Testis (tissue), 2 donors: ENCODE measurements at regions not wholly inside any gene's neighbourhood (a gene's known extent, or its start where the extent isn't known, plus 50 kb on each side); places are given as distances from the start of the nearest gene placed in this dataset.

ENCODE experiments used
- DNase-seq: peaks from one replicate; pipeline ENCODE4 v3.0.0-alpha.2; 2019
- H3K27ac ChIP-seq, 2 donors: fragments of 200-600 bp; sonication (generic); one replicate each; pipeline ENCODE4 v1.5.1; 2019
- H3K27me3 ChIP-seq: fragments of 200-600 bp; sonication (generic); one replicate; pipeline ENCODE4 v1.5.1; 2019
- H3K36me3 ChIP-seq: fragments of 200-600 bp; sonication (generic); one replicate; pipeline ENCODE4 v1.5.1; 2017; ENCODE audit warnings: low read depth; ENCODE audit errors: missing control alignments
- H3K4me1 ChIP-seq: fragments of 200-600 bp; sonication (generic); one replicate; pipeline ENCODE4 v1.5.1; 2019
- H3K4me3 ChIP-seq, 2 donors: fragments of 200-600 bp; sonication (generic); one replicate each; pipeline ENCODE4 v1.5.1; 2017 to 2019
- H3K9me3 ChIP-seq: fragments of 200-600 bp; sonication (generic); one replicate; pipeline ENCODE4 v1.5.1; 2017
- CTCF ChIP-seq, 3 experiments: fragments of 450-650 bp in 2 of 3; fragments of 200-600 bp in 1 of 3; sonication (generic) in 1 of 3; IDR thresholded peaks; one replicate each; pipeline ENCODE4 v1.5.1; 2016 to 2019; ENCODE audit warnings: antibody characterized with exemption in 3 of 3, mild to moderate bottlenecking in 2 of 3, moderate library complexity in 1 of 3
- POLR2A ChIP-seq: fragments of 450-650 bp; IDR thresholded peaks from one replicate; pipeline ENCODE4 v1.6.1; 2017; ENCODE audit warnings: antibody characterized with exemption, mild to moderate bottlenecking, moderate library complexity
- WGBS, 2 donors: methylation state at CpG; one replicate each; pipeline ENCODE4 v1.1.5; 2018; 5-methylcytosine and 5-hydroxymethylcytosine counted together
- intact Hi-C: fragments of 100-400 bp; cut with DNase I; formaldehyde crosslinking; loops from one replicate; pipeline ENCODE4 v1.15.1; 2023; ENCODE audit warnings: low total_unique reads

DNA sequence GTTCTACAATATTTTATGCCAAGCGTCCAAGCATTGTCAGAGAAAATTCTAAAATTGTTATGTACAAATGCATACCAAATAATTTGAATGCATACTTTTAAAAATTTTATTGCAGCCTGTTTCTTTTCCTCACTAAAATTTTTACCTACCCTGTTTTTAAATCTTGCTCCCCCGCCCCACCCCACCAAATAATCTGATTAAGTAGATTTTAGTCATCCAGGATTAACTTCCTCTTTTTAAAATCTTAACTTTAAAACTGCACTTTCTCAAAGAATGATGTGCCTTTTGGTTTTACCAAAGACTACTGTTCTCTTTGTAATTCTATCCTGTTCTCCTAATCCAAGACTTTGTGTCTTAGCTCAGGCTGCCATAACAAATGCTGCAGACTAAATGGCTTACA is 269.4 kb upstream of the FN1 start:
- no peak for DNase-seq
- intact Hi-C loops: no loop called here
- H3K4me1 ChIP-seq: no peaks in the 10 kb centered on the region
- no peak overlapping the region for H3K27ac ChIP-seq
- H3K4me3 ChIP-seq: no peak overlapping the region
- no peaks in the 10 kb centered on the region for H3K36me3 ChIP-seq
- TF ChIP-seq CTCF (IDR thresholded peaks at IDR 0.05) (no peak), POLR2A (no peak)
- H3K9me3 ChIP-seq: no peaks in the 10 kb centered on the region
- WGBS, 2 donors: 94 to 98% methylated on average over 2 of the region's 2 CpGs
- no peaks in the 10 kb centered on the region for H3K27me3 ChIP-seq

GRCh38 chr2:215702116-215702902 is 266.4 kb upstream of the FN1 start:
- DNase-seq: no peak
- H3K27ac ChIP-seq: no peak overlapping the region
- intact Hi-C loops: no loop called here
- H3K4me1 ChIP-seq: no peaks in the 10 kb centered on the region
- no peaks in the 10 kb centered on the region for H3K27me3 ChIP-seq
- no peak overlapping the region for H3K4me3 ChIP-seq
- no peaks in the 10 kb centered on the region for H3K36me3 ChIP-seq
- WGBS, 2 donors: 71 to 73% methylated on average over 7 of the region's 7 CpGs
- H3K9me3 ChIP-seq: no peaks in the 10 kb centered on the region
- TF ChIP-seq CTCF (IDR thresholded peaks at IDR 0.05) (no peak), POLR2A (no peak)

DNA sequence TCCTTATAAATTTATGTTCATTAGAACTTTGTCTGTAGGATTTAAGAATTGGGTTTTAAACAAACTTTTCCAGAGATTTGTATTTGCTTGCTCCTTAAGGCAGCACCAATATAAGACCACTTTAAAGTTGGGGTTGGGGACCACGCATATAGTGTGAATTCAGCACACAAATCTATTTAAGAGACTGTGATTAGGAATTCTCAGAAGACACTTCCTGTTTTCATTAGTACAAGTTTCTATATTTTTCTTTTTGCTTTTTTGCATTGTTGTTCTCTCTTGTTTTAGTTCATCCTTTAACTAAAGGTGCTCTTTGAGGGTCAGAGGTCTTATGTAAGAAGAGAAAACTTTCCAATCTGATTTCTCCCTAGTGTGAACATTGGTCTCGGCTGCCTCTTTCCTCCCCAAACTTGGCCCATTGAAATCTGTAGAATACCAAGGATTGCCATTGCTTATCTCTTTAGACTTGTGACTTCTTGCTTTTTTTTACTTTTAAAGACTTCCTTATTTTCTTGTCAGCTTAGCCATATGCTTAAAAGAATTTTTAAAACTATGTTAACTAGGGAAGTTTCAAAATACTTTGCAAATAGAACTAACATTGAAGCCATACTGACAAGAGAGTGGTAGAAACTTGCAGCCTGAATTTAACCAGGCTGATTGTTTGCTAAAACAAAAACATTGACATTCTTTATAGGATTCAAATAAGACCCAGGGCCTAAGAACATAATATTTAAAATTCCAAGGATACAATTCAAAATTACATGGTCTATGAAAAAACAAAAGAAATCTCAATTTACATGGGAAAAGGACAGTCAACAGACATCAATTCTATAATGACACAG is 264.1 kb upstream of the FN1 start:
- H3K36me3 ChIP-seq: no peaks in the 10 kb centered on the region
- no peaks in the 10 kb centered on the region for H3K27me3 ChIP-seq
- DNase-seq: no peak
- H3K4me1 ChIP-seq: no peaks in the 10 kb centered on the region
- no peaks in the 10 kb centered on the region for H3K9me3 ChIP-seq
- intact Hi-C loops: no loop called here
- TF ChIP-seq CTCF (IDR thresholded peaks at IDR 0.05) (no peak), POLR2A (no peak)
- H3K27ac ChIP-seq: no peak overlapping the region
- no peak overlapping the region for H3K4me3 ChIP-seq
- WGBS, 2 donors: 87 to 92% methylated on average over 2 of the region's 2 CpGs

- WGBS, 2 donors: 89 to 91% methylated on average over 2 of the region's 2 CpGs
- Histone ChIP-seq H3K36me3 (no peaks in the 10 kb centered on the region), H3K4me1 (no peaks in the 10 kb centered on the region), H3K4me3 (no peak overlapping the region), H3K9me3 (no peaks in the 10 kb centered on the region), H3K27ac (no peak overlapping the region), H3K27me3 (no peaks in the 10 kb centered on the region)
- intact Hi-C loops: no loop called here
- TF ChIP-seq POLR2A: no peak
- no peak for TF ChIP-seq CTCF (IDR thresholded peaks at IDR 0.05)
- DNase-seq: no peak
Observed at GRCh38 chr2:215699018-215699417, 263.1 kb upstream of the FN1 start.
